Skeletal muscle satellite cell (primary cell): ENCODE measurements at regions not wholly inside any gene's neighbourhood (a gene's known extent, or its start where the extent isn't known, plus 50 kb on each side); places are given as distances from the start of the nearest gene placed in this dataset.

Source experiments
- H3K27me3 ChIP-seq: 2 replicates; pipeline ENCODE4 v1.7.0; 2013; ENCODE audit warnings: low read length; ENCODE audit not compliant: control insufficient read depth, insufficient read depth
- H3K36me3 ChIP-seq: 2 replicates; pipeline ENCODE4 v1.7.0; 2013; ENCODE audit warnings: mild to moderate bottlenecking, control low read depth, low read length; ENCODE audit not compliant: insufficient read depth
- H3K4me1 ChIP-seq: 2 replicates; pipeline ENCODE4 v1.7.0; 2013; ENCODE audit warnings: low read length; ENCODE audit not compliant: control insufficient read depth, insufficient read depth
- H3K4me2 ChIP-seq: 2 replicates; pipeline ENCODE4 v1.7.0; 2013; ENCODE audit warnings: mild to moderate bottlenecking, low read length
- H3K4me3 ChIP-seq: 2 replicates; pipeline ENCODE4 v1.7.0; 2013; ENCODE audit warnings: low read length
- H3K9ac ChIP-seq: 2 replicates; pipeline ENCODE4 v1.7.0; 2013; ENCODE audit warnings: mild to moderate bottlenecking, low read depth, low read length, moderate library complexity
- H3K9me3 ChIP-seq: replicated peaks from 2 replicates; pipeline ENCODE4 v1.7.0; 2013; ENCODE audit warnings: mild to moderate bottlenecking, control low read depth, low read length

DNA sequence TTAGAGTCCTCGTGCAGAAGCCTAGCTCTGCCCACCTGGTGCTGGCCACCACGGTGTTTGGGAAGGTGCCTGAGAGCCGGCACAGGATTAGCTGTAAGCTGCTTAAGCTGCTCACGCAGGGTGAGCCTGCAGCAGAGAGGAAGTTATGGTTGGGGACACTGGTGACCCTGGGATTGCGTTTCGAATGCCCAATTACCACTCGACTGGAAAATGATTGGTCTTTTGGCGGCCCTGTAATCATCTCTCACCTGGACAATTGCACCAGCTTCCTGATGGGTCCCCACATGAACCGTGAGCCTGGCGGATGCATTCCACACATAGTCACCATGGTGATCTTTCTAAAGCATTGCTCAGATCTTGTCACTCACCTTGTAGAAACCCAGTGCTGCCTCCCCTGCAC lies 442.3 kb upstream of the ZMIZ1 start:
- no peaks in the 10 kb centered on the region for H3K9me3 ChIP-seq
- peaks cover 3% of the 10 kb centered on the region for H3K4me1 ChIP-seq
- peaks cover 43% of the 10 kb centered on the region for H3K27me3 ChIP-seq
- no peak overlapping the region for H3K4me2 ChIP-seq
- no peak overlapping the region for H3K9ac ChIP-seq
- H3K36me3 ChIP-seq = no peaks in the 10 kb centered on the region
- no peak overlapping the region for H3K4me3 ChIP-seq

DNA sequence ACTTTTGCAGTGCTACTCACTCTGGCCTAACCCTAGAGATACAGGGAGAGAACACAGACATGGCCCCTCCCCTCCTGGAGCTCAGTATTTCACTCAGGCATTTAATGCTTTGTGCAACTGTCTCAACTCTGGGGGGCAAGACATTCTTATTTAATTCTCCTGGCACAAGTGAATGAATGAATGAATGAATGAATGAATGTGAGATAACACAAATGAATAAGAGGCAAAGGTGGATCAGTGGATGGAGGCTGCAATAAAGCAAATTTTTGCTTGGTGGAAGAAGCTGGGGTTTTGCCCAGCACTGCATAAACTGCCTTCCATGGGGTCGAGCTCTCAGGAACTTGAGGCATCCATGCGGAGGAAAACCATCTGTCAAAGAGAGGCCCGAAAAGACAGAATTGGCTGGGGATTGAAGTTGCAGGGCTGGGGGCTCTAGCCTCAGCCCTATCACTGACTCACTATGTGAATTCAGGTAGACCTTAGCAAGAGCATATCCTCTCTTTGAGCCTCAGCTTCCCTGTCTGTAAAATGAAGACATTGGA lies 441.4 kb upstream of the ZMIZ1 start:
- Histone ChIP-seq H3K9ac (no peak overlapping the region), H3K4me1 (peaks cover 3% of the 10 kb centered on the region), H3K4me2 (no peak overlapping the region), H3K27me3 (peaks cover 35% of the 10 kb centered on the region), H3K4me3 (no peak overlapping the region), H3K36me3 (no peaks in the 10 kb centered on the region), H3K9me3 (no peaks in the 10 kb centered on the region)

DNA sequence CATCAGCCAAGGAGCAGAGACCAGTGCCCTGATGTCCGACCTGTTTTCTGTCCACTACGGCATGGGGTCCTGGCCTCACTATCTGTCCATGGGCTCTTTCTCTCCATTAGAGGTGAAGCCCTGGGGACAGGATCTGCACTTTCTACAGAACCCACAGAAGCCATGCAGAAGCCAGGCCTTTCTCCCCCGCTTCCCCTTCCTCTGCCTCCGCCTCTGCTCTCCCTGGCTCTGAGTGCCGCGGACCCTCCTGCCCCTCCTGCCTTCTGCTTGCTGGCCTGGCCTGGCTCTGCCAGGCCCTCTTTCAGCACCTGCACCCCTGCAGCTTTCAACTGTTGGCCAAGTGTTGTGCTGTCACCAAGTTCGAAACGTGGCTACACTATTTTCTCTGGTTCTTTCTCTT lies 439.8 kb upstream of the ZMIZ1 start:
- Histone ChIP-seq H3K4me3 (no peak overlapping the region), H3K9me3 (no peaks in the 10 kb centered on the region), H3K9ac (no peak overlapping the region), H3K36me3 (no peaks in the 10 kb centered on the region), H3K4me2 (no peak overlapping the region), H3K27me3 (peaks cover 29% of the 10 kb centered on the region), H3K4me1 (peaks cover 3% of the 10 kb centered on the region)

DNA sequence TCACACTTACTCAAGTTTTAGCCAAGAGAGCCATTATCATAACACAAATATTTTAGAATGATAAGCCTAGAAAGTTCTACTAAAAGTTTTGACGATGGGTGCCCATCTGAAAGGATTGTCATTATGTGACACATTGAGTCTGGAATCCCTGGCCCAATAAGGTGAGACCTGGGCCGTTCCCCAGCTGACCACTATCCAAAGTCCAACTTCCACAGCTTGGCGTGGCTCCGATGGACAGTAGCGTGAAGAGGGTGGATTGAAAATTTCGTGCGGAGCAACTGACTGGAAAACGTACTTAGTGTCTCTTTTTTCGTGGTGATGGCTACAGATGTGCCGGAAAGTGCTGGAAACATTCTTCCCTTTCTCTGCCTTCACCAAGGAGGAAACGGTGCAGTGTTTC lies 439.0 kb upstream of the ZMIZ1 start:
- Histone ChIP-seq H3K27me3 (peaks cover 23% of the 10 kb centered on the region), H3K4me3 (no peak overlapping the region), H3K9me3 (no peaks in the 10 kb centered on the region), H3K4me1 (peaks cover 3% of the 10 kb centered on the region), H3K4me2 (no peak overlapping the region), H3K36me3 (no peaks in the 10 kb centered on the region), H3K9ac (no peak overlapping the region)

DNA sequence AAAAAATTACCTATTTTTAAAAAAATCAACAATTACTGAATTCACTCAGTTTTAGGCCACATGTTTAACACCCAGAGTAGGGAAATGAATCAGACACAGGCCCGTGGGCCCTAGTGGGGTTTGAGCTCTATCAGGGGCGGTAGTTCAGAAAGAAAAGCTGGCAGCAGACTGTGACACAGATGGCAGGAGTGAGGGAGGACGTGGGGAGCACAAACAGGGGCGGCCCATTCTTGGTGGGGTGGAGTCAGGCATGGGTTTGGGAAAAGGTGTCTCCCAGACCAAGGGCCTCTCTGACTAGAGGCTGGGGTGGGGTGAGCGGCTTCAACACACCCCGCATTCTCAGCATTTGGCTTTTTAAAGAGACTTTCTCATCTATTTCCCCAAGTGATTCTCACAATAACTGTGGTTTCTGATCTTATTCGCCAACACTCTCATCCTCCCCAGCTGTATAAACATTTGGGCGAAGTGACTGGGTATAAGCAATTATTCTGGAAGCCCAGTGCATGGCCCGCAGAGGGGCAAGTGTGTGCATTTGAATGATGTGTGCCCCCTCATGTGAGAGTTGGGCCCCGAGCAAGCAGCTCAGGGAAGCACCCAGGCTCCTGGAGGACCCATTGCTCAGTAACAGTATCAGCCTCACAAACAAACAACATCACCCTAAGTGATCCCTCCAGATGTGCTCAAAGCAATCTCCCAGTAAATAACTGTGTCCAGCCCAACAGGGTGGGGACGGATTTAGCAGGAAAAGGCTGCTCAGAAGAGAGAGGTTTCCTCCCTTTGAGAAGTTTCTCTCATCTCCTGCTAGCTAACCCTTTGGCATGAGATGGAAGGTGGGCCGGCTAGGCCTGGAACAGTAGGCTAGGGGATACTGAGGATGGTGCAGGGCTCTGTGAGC lies 437.6 kb upstream of the ZMIZ1 start:
- peaks cover 3% of the 10 kb centered on the region for H3K4me1 ChIP-seq
- no peak overlapping the region for H3K4me3 ChIP-seq
- H3K27me3 ChIP-seq = peaks cover 29% of the 10 kb centered on the region
- no peak overlapping the region for H3K4me2 ChIP-seq
- no peaks in the 10 kb centered on the region for H3K9me3 ChIP-seq
- no peak overlapping the region for H3K9ac ChIP-seq
- no peaks in the 10 kb centered on the region for H3K36me3 ChIP-seq

DNA sequence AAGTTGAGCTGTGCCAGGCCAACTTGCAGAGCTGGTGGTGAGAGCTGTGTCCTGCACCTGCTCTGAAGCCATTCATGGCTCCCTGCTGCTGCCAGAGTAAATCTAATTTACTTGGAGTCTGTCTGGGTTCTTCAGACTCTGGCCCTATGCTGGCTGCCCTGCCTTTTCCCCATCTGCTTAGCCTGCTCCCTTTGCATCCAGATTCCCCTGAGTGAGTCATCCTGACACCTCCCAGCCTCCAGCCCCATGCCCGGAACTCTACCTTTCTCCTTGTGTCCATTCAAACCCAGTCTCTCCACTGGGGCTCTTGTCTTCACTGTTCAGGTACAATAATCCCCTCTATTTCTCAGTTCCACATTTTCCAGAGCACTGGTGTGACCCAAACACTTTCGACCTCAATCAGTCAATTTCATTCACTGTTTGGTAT lies 434.4 kb upstream of the ZMIZ1 start:
- peaks cover 3% of the 10 kb centered on the region for H3K4me1 ChIP-seq
- no peak overlapping the region for H3K9ac ChIP-seq
- no peaks in the 10 kb centered on the region for H3K9me3 ChIP-seq
- H3K27me3 ChIP-seq = peaks cover 33% of the 10 kb centered on the region
- H3K4me3 ChIP-seq = no peak overlapping the region
- H3K36me3 ChIP-seq = no peaks in the 10 kb centered on the region
- H3K4me2 ChIP-seq = no peak overlapping the region

DNA sequence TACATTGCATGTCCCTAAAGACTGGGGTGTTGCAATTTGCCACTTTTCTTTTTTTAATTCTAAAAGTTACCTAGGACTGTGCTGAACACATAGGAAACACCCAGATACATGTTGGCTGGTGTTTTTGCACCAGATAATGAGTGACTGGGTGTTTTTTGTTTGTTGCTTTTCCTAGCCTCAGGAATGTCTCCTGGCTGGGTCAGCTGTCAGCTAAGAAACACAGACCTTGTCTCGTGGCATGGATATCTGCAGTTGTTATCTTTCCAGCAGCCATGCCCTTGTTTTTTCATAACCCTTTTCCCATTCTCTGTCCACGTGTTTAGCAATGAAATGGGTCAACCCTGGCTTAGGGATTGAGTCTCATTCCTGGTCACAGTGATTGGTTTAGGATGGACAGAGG lies 433.9 kb upstream of the ZMIZ1 start:
- Histone ChIP-seq H3K36me3 (no peaks in the 10 kb centered on the region), H3K4me3 (no peak overlapping the region), H3K4me1 (peaks cover 3% of the 10 kb centered on the region), H3K4me2 (no peak overlapping the region), H3K9me3 (no peaks in the 10 kb centered on the region), H3K27me3 (peaks cover 33% of the 10 kb centered on the region), H3K9ac (no peak overlapping the region)

DNA sequence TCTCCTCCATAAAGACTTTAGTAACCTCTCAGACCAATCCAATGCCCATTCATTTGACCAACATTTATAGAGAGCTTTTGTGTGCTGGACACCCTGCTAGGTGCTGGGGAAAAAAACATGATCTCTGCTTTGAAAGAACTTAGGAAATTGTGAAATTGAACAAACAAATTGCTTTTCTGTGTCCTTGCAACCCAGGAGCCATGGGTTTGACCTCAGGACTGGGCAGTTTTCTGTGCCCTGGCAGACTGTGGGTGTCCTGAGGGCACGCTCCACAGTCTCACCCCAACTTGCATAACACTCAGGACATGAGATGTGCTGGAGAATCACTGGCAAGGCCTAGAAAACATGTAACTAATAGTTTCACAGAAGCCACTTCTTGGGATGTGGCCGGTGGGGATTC lies 429.1 kb upstream of the ZMIZ1 start:
- H3K27me3 ChIP-seq = peaks cover 58% of the 10 kb centered on the region
- no peaks in the 10 kb centered on the region for H3K4me1 ChIP-seq
- H3K9ac ChIP-seq = no peak overlapping the region
- H3K9me3 ChIP-seq = no peaks in the 10 kb centered on the region
- no peaks in the 10 kb centered on the region for H3K36me3 ChIP-seq
- H3K4me3 ChIP-seq = no peak overlapping the region
- no peak overlapping the region for H3K4me2 ChIP-seq

DNA sequence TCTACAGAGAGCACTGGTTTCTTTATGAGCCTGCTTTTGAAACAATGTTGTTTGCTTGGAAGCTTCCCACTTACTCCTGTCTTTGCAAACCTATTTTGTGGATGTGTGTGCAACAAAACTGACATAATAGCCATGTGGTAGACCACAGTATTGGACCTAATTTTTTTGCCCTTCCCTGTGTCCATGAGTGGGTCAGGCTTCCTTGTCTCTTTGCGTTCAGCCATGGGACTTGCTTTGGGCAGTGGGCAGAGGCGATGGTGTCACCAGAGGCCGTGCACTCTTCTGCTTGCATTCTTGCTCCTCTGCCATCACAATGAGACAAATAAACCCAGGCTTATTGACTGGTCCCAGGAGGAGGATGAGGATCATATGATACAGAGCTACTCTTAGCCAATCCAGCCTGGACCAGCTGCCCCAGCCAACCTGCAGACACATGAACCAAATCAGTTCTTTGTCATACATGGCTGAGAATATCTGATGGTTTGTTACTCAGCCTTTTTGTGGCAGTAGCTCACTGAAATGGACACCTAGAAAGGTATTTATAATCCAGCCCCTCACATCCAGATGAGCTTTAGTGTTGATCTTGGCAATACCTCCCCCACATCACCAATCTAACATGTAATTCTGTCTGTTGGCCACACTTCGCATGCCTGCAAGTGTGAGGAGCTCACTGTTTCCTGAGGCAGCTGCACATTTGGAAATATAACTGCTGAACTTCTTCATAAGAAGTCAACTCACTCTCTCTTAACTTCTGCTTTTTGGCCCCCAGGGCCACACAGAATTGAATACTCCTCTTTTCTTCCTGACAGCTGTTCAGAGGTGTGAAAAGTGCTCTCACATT lies 427.8 kb upstream of the ZMIZ1 start:
- no peak overlapping the region for H3K4me3 ChIP-seq
- H3K4me1 ChIP-seq = no peaks in the 10 kb centered on the region
- H3K4me2 ChIP-seq = no peak overlapping the region
- no peaks in the 10 kb centered on the region for H3K9me3 ChIP-seq
- H3K9ac ChIP-seq = no peak overlapping the region
- H3K36me3 ChIP-seq = no peaks in the 10 kb centered on the region
- peaks cover 46% of the 10 kb centered on the region for H3K27me3 ChIP-seq

DNA sequence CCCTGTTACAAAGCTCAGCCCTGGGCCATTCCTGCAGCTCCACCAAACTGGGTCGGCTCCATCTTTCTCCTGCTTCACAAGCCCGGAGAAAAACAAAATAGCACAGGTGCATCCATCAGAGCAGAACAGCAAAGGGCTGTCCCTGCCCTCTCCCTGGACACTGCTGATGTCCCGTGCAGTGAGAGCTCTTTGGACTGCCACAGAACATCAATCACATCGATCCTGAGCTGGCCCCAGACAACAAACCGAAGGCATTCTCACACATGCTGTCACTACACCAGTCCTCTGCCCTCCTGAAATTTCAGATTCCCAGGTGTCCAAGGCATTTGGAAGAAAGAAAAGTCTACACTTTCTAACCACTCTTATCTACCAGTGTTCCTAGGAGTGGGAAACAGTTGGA lies 427.1 kb upstream of the ZMIZ1 start:
- no peak overlapping the region for H3K9ac ChIP-seq
- no peak overlapping the region for H3K4me2 ChIP-seq
- H3K4me1 ChIP-seq = no peaks in the 10 kb centered on the region

DNA sequence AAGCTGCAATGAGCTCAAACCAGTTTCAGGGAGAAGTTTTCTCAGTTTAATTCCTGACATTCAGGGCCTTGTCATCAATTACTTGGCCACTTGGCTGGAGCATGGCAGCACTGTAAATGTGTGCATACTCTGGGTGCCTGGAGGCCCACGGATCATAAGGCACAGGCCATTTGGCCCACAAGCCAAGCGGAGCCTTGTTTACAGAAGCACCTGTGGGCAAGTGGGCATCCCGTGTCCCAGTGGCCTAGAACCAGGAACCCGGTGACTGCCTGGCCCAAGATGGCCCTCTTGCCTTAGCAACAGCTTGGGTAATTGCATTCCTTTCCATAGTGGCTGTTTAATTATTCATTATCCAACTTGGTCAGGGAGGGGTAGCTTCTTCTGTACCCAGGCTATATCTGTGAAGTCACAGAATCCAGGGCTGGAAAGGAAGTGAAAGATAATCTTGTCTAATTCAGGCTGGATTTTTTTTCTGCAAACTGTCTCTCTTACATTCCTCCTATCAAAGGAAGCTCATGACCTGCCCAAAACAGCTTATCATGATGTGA lies 426.4 kb upstream of the ZMIZ1 start:
- Histone ChIP-seq H3K27me3 (peaks cover 38% of the 10 kb centered on the region), H3K4me3 (no peak overlapping the region), H3K9me3 (no peaks in the 10 kb centered on the region), H3K9ac (no peak overlapping the region), H3K4me1 (no peaks in the 10 kb centered on the region), H3K4me2 (no peak overlapping the region), H3K36me3 (no peaks in the 10 kb centered on the region)

More for the DNA sequence above, 427.1 kb upstream of the ZMIZ1 start:
- peaks cover 44% of the 10 kb centered on the region for H3K27me3 ChIP-seq
- no peak overlapping the region for H3K4me3 ChIP-seq
- H3K9me3 ChIP-seq = no peaks in the 10 kb centered on the region
- H3K36me3 ChIP-seq = no peaks in the 10 kb centered on the region
